Stimulated activated CD4-positive, alpha-beta T cell treated with anti-CD3 and anti-CD28 coated beads, Interleukin-4, amount 100 ng/mL, for 48 hours (primary cell): ENCODE measurements at regions not wholly inside any gene's neighbourhood (a gene's known extent, or its start where the extent isn't known, plus 50 kb on each side); places are given as distances from the start of the nearest gene placed in this dataset.

ENCODE experiments used
- DNase-seq, 2 donors: peaks; one replicate each; pipeline ENCODE4 v3.0.0-alpha.2; 2020; ENCODE audit warnings: low read depth in 2 of 2

GRCh38 chr20:58111310-58112016, 117.0 kb downstream of the ANKRD60 start:
- no peak for DNase-seq

GRCh38 chr20:58109918-58110635, 118.4 kb downstream of the ANKRD60 start:
- no peak for DNase-seq

GRCh38 chr20:58109126-58109880, 119.2 kb downstream of the ANKRD60 start:
- no peak for DNase-seq

DNA sequence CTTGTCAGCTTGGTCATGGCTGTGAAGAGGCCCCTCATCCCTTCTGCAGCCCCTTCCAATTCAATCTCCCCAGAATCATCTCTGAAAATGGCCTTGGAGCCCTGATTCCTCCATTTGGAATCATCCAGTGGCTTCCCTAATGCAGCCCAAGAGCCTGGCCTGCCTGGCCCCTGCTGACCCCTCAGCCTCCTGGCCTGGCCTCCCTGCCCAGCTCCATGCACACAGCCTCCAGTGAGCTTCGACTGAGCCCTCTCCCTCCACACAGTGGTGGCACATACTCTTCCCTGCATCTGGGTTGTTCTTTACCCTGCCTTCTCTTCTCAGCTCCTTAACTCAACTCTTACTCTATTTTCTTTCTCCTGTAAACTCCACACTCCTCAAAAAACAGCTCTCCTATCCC, 120.9 kb downstream of the ANKRD60 start:
- DNase-seq: no peak

- no peak for DNase-seq
Observed at GRCh38 chr20:58106143-58106750, 122.2 kb downstream of the ANKRD60 start.

- no peak for DNase-seq
Observed at GRCh38 chr20:58103961-58104360, 124.5 kb downstream of the ANKRD60 start.

- no peak for DNase-seq
Observed at GRCh38 chr20:58103517-58103904, 124.9 kb downstream of the ANKRD60 start.

DNA sequence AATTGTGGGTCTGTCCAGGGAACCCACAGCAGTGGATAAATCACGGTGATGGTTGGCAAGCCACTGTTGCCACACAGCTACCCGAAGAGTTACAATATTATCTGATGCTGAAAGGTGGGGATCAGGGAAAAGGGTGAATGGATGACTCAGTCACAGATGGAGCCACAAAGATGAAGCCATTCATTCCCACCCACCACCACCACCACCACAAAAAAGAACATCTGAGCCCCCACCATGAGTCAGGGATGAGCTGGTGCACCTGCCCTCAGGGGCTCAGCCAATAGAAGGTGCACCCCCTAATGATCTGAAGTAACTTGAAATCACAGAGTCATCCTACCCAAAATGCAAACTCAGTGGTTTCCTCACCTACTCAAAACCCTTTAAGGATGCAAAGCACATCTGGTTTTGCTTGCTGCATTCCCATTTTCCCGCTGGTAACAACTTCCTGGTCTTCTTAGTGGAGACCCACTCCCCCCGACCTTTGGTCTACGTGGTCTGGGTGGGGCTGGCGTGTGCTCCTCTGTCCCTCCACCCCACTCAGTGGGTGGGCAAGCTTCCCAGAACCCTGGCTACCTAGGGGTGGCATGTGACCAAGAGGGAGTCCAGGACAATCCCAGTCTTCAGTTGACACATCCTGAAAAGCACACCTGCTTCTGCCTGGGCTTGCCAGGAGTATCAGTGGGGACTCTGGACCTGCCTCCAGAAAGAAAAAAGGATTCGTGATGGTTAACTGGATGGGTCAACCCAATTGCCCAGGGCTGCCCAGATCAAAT, 125.5 kb downstream of the ANKRD60 start:
- DNase-seq: peak; percentile 12 to 35

GRCh38 chr20:58102261-58102660, 126.2 kb downstream of the ANKRD60 start:
- DNase-seq: no peak

GRCh38 chr20:58100731-58101356, 127.6 kb downstream of the ANKRD60 start:
- no peak for DNase-seq

DNA sequence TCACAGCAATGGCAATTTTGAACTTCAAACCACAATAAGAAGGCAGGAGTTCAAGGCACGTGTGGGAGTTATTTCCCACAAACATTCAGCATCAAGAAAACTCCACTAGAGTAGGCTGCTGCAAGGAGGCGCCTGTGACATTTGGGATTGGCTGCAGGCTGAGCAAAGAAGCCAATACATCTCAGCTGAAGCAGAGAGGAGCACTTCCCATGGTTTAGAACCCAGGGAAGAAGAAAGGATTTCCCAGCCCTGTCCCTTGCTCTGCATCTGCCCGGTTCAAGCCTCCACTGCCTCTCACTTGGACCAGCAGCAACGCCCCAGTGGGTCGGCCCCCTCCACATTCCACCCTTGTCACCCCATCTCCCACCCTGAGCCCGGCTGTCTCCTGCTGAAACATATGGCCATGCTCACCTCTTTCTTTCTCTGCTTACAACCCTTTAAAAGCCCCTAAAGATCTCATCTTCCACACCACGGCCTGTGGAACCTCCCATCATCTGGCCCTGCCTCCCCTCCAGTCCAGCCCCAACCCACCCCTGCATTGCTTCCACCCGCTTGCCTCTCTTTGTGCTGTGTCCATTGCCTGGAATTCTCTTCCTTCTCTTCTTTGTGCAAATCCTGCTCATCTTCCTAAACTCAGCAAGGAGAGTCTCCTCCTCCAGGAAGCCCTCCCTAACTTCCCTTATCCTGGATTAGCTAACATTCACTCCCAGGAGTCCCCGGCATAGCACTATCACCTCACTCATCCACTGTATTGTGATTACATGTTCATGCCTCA, 128.3 kb downstream of the ANKRD60 start:
- no peak for DNase-seq

- DNase-seq: no peak
Observed at GRCh38 chr20:58099291-58099935, 129.0 kb downstream of the ANKRD60 start.

- no peak for DNase-seq
Observed at GRCh38 chr20:58098571-58098970, 129.9 kb downstream of the ANKRD60 start.

GRCh38 chr20:58097943-58098342, 130.5 kb downstream of the ANKRD60 start:
- DNase-seq: no peak

- no peak for DNase-seq
Observed at GRCh38 chr20:58097429-58097828, 131.0 kb downstream of the ANKRD60 start.

DNA sequence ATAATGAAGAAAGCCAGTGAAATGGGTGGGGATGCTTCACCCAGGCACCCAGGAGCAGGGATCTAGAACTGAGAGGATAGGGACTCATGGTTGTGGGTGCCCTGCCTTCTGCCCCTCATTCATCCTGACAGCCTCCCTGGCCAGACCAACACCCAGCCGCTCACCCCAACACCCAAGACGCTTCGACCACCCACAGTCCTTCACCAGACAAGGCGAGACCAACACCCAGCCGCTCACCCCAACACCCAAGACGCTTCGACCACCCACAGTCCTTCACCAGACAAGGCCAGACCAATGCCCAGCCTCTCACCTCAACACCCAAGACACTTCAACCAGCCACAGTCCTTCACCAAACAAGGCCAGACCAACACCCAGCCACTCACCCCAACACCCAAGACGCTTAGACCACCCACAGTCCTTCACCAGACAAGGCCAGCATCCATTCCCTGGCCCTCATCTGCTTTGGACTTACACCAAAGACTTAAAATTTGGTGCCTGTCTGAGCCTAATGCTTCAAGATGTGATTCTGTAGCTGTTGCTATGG, 131.5 kb downstream of the ANKRD60 start:
- no peak for DNase-seq

- DNase-seq: no peak
Observed at GRCh38 chr20:58094698-58095097, 133.8 kb downstream of the ANKRD60 start.

GRCh38 chr20:58094160-58094559, 134.3 kb downstream of the ANKRD60 start:
- no peak for DNase-seq

DNA sequence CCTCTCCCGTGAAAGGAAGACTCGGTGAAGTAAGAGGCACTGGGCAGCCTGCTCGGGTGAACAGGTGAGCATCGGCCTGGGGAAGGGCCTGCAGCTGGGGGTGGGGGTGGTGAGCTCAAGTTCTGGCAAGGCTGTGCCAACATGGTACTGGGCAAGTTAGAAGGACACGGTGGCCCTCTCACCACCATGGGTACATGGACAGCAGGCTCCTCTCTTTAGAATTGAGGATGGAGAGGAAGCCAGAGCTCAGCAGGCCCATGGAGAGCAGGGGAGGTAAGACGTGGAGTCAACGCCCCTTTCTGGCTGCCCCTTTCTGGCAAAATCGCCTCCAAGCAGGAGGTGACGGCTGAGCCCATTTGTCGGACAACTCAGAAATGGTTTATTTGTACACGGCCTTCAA, 135.6 kb downstream of the ANKRD60 start:
- no peak for DNase-seq
